B cell (primary cell): ENCODE measurements at regions not wholly inside any gene's neighbourhood (a gene's known extent, or its start where the extent isn't known, plus 50 kb on each side); places are given as distances from the start of the nearest gene placed in this dataset.

Source experiments
- ATAC-seq: fragments of 200-7000 bp; cut with Tn5 transposase; one replicate; pipeline ENCODE4 v1.10.0; 2021; ENCODE audit warnings: low read depth, mild to moderate bottlenecking, moderate number of reproducible peaks, moderate library complexity
- CTCF ChIA-PET: fragments of 350-600 bp; sonication (Branson Sonifier 250); formaldehyde crosslinking; loops from one replicate; lab custom pipeline; 2021; ENCODE audit warnings: antibody characterized with exemption, inconsistent platforms; lab: Charles Lee
- POLR2A ChIA-PET: fragments of 350-600 bp; sonication (Branson Sonifier 250); formaldehyde crosslinking; loops from one replicate; lab custom pipeline; 2021; ENCODE audit warnings: antibody characterized with exemption; lab: Charles Lee
- DNase-seq: peaks from one replicate; pipeline ENCODE4 v3.0.0; 2013
- H2AFZ ChIP-seq: 2 replicates; pipeline ENCODE4 v1.6.1; 2012; ENCODE audit warnings: mild to moderate bottlenecking, low read depth, low read length; ENCODE audit not compliant: insufficient read depth, poor library complexity, severe bottlenecking
- H3K27ac ChIP-seq, 2 donors: 1 replicate in 1 of 2; 2 replicates in 1 of 2; pipeline ENCODE4 v1.5.1; 2012 to 2013; ENCODE audit warnings: low read length in 2 of 2, mild to moderate bottlenecking in 2 of 2, moderate library complexity in 1 of 2
- H3K27me3 ChIP-seq, 4 experiments: fragments of 200-600 bp in 1 of 4; sonication (generic) in 1 of 4; replicated peaks in 1 of 4; 1 replicate in 2 of 4; 2 replicates in 2 of 4; pipeline versions ENCODE4 v1.6.1 to v1.7.0; 2013 to 2016; ENCODE audit warnings: low read length in 3 of 4, mild to moderate bottlenecking in 2 of 4, mixed read lengths in 1 of 4, moderate library complexity in 1 of 4; ENCODE audit not compliant: insufficient read depth in 4 of 4, control insufficient read depth in 3 of 4; ENCODE audit errors: control extremely low read depth in 1 of 4
- H3K36me3 ChIP-seq, 2 experiments: replicated peaks in 1 of 2; 1 replicate in 1 of 2; 2 replicates in 1 of 2; pipeline versions ENCODE4 v1.6.1 to v1.7.1; 2013; ENCODE audit warnings: low read length in 1 of 2; ENCODE audit not compliant: insufficient read depth in 2 of 2, control insufficient read depth in 1 of 2; ENCODE audit errors: control extremely low read depth in 1 of 2, extremely low read depth in 1 of 2
- H3K4me1 ChIP-seq, 2 donors: fragments of 200-600 bp in 1 of 2; sonication (generic) in 1 of 2; 1 replicate in 1 of 2; 2 replicates in 1 of 2; pipeline versions ENCODE4 v1.5.1 to v1.6.1; 2013 to 2017; ENCODE audit warnings: low read length in 2 of 2; ENCODE audit not compliant: control insufficient read depth in 2 of 2, insufficient read depth in 2 of 2
- H3K4me2 ChIP-seq: replicated peaks from 2 replicates; pipeline ENCODE3; 2012; ENCODE audit warnings: mild to moderate bottlenecking, low read depth, low read length; ENCODE audit not compliant: poor library complexity, severe bottlenecking
- H3K4me3 ChIP-seq, 5 experiments: fragments of 200-600 bp in 1 of 5; sonication (generic) in 1 of 5; 1 replicate in 3 of 5; 2 replicates in 2 of 5; pipeline versions ENCODE4 v1.5.1 to v1.7.0; 2011 to 2016; ENCODE audit warnings: low read length in 4 of 5, mild to moderate bottlenecking in 4 of 5, low read depth in 2 of 5, control low read depth in 1 of 5, moderate library complexity in 1 of 5; ENCODE audit not compliant: insufficient read depth in 1 of 5; ENCODE audit errors: control extremely low read depth in 1 of 5, extremely low read depth in 1 of 5
- H3K79me2 ChIP-seq: fragments of 200-600 bp; sonication (generic); one replicate; pipeline ENCODE4 v1.6.0; 2016; ENCODE audit warnings: low read length; ENCODE audit not compliant: control insufficient read depth, insufficient read depth
- H3K9ac ChIP-seq: fragments of 200-600 bp; sonication (generic); 2 replicates; pipeline ENCODE4 v1.6.1; 2017; ENCODE audit warnings: mild to moderate bottlenecking, low read length, moderate library complexity
- H3K9me3 ChIP-seq, 3 donors: one replicate each; pipeline versions ENCODE4 v1.6.1 to v1.7.1; 2013; ENCODE audit warnings: low read length in 2 of 3; ENCODE audit not compliant: control insufficient read depth in 2 of 3, insufficient read depth in 1 of 3; ENCODE audit errors: control extremely low read depth in 1 of 3
- H4K20me1 ChIP-seq: 2 replicates; pipeline ENCODE4 v1.6.0; 2012; ENCODE audit warnings: mild to moderate bottlenecking, low read length; ENCODE audit not compliant: insufficient read depth, control insufficient read depth, poor library complexity, severe bottlenecking
- H3K27ac Mint-ChIP-seq: one replicate; pipeline ENCODE4 v1.8.0; 2021; ENCODE audit warnings: mixed read lengths
- H3K27me3 Mint-ChIP-seq: one replicate; pipeline ENCODE4 v1.8.0; 2021; ENCODE audit warnings: mixed read lengths
- H3K4me1 Mint-ChIP-seq: one replicate; pipeline ENCODE4 v1.8.0; 2021; ENCODE audit warnings: mixed read lengths
- H3K4me3 Mint-ChIP-seq: one replicate; pipeline ENCODE4 v1.8.0; 2021; ENCODE audit warnings: mixed read lengths
- H3K9me3 Mint-ChIP-seq: one replicate; pipeline ENCODE4 v1.8.0; 2022; ENCODE audit warnings: mixed read lengths; ENCODE audit not compliant: insufficient read depth
- EZH2 ChIP-seq: IDR thresholded peaks from 2 replicates; pipeline ENCODE4 v1.6.1; 2012; ENCODE audit warnings: borderline replicate concordance, low read depth, mild to moderate bottlenecking, moderate library complexity, low read length; ENCODE audit not compliant: insufficient read depth, poor library complexity, severe bottlenecking
- WGBS: methylation state at CpG from one replicate; pipeline ENCODE4 v1.1.5; 2013; ENCODE audit warnings: missing lambda C conversion rate; ENCODE audit not compliant: insufficient coverage; 5-methylcytosine and 5-hydroxymethylcytosine counted together
- intact Hi-C: fragments of 100-400 bp; cut with micrococcal nuclease; formaldehyde crosslinking; loops from one replicate; pipeline ENCODE4 v1.10.0; 2022
- TF ChIP-seq, protein P1 (sequence below): fragments of 200-600 bp; IDR thresholded peaks from one replicate; pipeline ENCODE4 v1.8.0; 2022; ENCODE audit warnings: antibody characterized with exemption, mild to moderate bottlenecking

DNA sequence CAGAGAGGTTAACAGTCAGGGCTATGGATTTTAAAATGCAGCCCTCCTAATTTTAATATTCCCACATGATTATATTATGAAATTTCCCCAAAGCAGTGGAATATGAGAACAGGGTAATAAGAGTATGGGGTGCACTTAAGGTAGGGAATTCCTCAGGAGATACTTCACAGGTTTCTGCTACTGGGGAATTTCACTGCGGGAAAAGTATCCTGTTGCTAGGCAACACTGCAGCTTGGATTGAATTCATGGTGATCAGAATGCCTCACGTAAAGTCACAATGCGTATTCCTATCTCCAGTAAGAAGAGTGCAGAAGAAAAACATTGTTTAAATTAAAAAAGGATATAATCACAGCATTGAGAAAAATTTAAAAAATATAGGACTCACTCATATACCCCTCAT, 398.1 kb upstream of the RPS6KA3 start:
- Histone ChIP-seq H2AFZ (no peak overlapping the region), H3K9me3 (no peaks in the 10 kb centered on the region), H3K36me3 (no peaks in the 10 kb centered on the region), H3K9ac (no peak overlapping the region), H3K27ac (no peak overlapping the region), H3K4me1 (no peaks in the 10 kb centered on the region), H3K27me3 (no peaks in the 10 kb centered on the region), H4K20me1 (no peaks in the 10 kb centered on the region), H3K79me2 (no peaks in the 10 kb centered on the region), H3K4me3 (no peak overlapping the region), H3K4me2 (no peak overlapping the region)
- intact Hi-C loops = no loop called here
- Mint-ChIP-seq H3K9me3 (no peaks in the 10 kb centered on the region), H3K4me1 (no peaks in the 10 kb centered on the region), H3K27ac (no peak overlapping the region), H3K27me3 (no peaks in the 10 kb centered on the region), H3K4me3 (no peak overlapping the region)
- no peak for ATAC-seq
- ChIA-PET POLR2A (no interaction called here), CTCF (no interaction called here)
- TF ChIP-seq, protein P1, sequence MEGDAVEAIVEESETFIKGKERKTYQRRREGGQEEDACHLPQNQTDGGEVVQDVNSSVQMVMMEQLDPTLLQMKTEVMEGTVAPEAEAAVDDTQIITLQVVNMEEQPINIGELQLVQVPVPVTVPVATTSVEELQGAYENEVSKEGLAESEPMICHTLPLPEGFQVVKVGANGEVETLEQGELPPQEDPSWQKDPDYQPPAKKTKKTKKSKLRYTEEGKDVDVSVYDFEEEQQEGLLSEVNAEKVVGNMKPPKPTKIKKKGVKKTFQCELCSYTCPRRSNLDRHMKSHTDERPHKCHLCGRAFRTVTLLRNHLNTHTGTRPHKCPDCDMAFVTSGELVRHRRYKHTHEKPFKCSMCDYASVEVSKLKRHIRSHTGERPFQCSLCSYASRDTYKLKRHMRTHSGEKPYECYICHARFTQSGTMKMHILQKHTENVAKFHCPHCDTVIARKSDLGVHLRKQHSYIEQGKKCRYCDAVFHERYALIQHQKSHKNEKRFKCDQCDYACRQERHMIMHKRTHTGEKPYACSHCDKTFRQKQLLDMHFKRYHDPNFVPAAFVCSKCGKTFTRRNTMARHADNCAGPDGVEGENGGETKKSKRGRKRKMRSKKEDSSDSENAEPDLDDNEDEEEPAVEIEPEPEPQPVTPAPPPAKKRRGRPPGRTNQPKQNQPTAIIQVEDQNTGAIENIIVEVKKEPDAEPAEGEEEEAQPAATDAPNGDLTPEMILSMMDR = no peak
- TF ChIP-seq EZH2 = no peak
- no peak for DNase-seq
- no CpG with 5 or more reads among the region's 3 CpGs for WGBS

DNA sequence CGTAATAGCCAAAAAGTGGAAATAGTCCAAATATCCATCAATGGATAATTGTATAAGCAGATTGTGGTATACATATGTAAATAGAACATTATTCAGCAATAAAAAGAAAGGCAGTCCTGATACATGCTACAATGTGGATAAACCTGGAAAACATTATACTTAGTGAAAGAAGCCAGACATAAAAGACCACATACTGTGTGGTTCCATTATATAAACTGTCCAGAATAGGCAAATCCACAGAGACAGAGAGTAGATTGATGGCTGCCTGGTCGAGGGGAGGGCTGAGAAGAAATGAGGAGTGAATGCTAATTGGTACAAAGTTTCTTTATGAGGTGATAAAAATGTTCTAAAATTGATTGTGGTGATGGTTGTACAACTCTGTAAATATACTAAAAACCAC, 397.4 kb upstream of the RPS6KA3 start:
- ATAC-seq = no peak
- no peaks in the 10 kb centered on the region for H3K9me3 Mint-ChIP-seq
- H3K27me3 Mint-ChIP-seq = no peaks in the 10 kb centered on the region
- no peaks in the 10 kb centered on the region for H3K27me3 ChIP-seq
- no peak overlapping the region for H3K4me2 ChIP-seq
- H3K27ac Mint-ChIP-seq = no peak overlapping the region
- no peak overlapping the region for H3K9ac ChIP-seq
- no peak overlapping the region for H3K27ac ChIP-seq
- H2AFZ ChIP-seq = no peak overlapping the region
- no CpG with 5 or more reads among the region's 2 CpGs for WGBS
- CTCF ChIA-PET = no interaction called here
- H3K36me3 ChIP-seq = no peaks in the 10 kb centered on the region
- TF ChIP-seq EZH2 = no peak
- H3K79me2 ChIP-seq = no peaks in the 10 kb centered on the region
- no peaks in the 10 kb centered on the region for H4K20me1 ChIP-seq
- H3K9me3 ChIP-seq = no peaks in the 10 kb centered on the region
- POLR2A ChIA-PET = no interaction called here
- no peak for DNase-seq
- no peaks in the 10 kb centered on the region for H3K4me1 Mint-ChIP-seq
- no peaks in the 10 kb centered on the region for H3K4me1 ChIP-seq
- no peak overlapping the region for H3K4me3 Mint-ChIP-seq
- H3K4me3 ChIP-seq = no peak overlapping the region
- intact Hi-C loops = no loop called here
